GM04504 (cell line): ENCODE measurements at regions not wholly inside any gene's neighbourhood (a gene's known extent, or its start where the extent isn't known, plus 50 kb on each side); places are given as distances from the start of the nearest gene placed in this dataset.

ENCODE experiments used
- DNase-seq: peaks from one replicate; pipeline ENCODE4 v3.0.0-alpha.2; 2012; ENCODE audit warnings: low read depth

GRCh38 chr2:217270485-217271121, 410.7 kb upstream of the TNP1 start:
- DNase-seq: no peak

- no peak for DNase-seq
Observed at GRCh38 chr2:217269701-217270484, 410.0 kb upstream of the TNP1 start.

GRCh38 chr2:217268978-217269377, 409.1 kb upstream of the TNP1 start:
- DNase-seq: no peak

GRCh38 chr2:217267758-217268157, 407.9 kb upstream of the TNP1 start:
- DNase-seq: no peak

- no peak for DNase-seq
Observed at GRCh38 chr2:217263756-217264155, 403.9 kb upstream of the TNP1 start.

- DNase-seq: no peak
Observed at GRCh38 chr2:217262911-217263310, 403.0 kb upstream of the TNP1 start.

GRCh38 chr2:217261452-217261851, 401.6 kb upstream of the TNP1 start:
- DNase-seq: no peak

- DNase-seq: no peak
Observed at GRCh38 chr2:217260441-217261115, 400.7 kb upstream of the TNP1 start.

GRCh38 chr2:217258170-217258569, 398.3 kb upstream of the TNP1 start:
- no peak for DNase-seq

- DNase-seq: no peak
Observed at GRCh38 chr2:217256251-217256650, 396.4 kb upstream of the TNP1 start.

- DNase-seq: no peak
Observed at GRCh38 chr2:217254111-217254510, 394.2 kb upstream of the TNP1 start.

- no peak for DNase-seq
Observed at GRCh38 chr2:217252181-217252580, 392.3 kb upstream of the TNP1 start.

GRCh38 chr2:217250013-217250524, 390.2 kb upstream of the TNP1 start:
- no peak for DNase-seq

GRCh38 chr2:217249121-217250012, 389.5 kb upstream of the TNP1 start:
- DNase-seq: no peak

- DNase-seq: no peak
Observed at GRCh38 chr2:217248312-217248935, 388.6 kb upstream of the TNP1 start.

GRCh38 chr2:217247476-217247875, 387.6 kb upstream of the TNP1 start:
- no peak for DNase-seq

GRCh38 chr2:217246108-217246507, 386.2 kb upstream of the TNP1 start:
- DNase-seq: no peak

GRCh38 chr2:217244815-217245214, 385.0 kb upstream of the TNP1 start:
- no peak for DNase-seq

GRCh38 chr2:217242947-217243346, 383.1 kb upstream of the TNP1 start:
- no peak for DNase-seq

- DNase-seq: no peak
Observed at GRCh38 chr2:217231724-217232123, 371.9 kb upstream of the TNP1 start.

- no peak for DNase-seq
Observed at GRCh38 chr2:217231212-217231611, 371.3 kb upstream of the TNP1 start.
